ENCODE measurements at regions not wholly inside any gene's neighbourhood (a gene's known extent, or its start where the extent isn't known, plus 50 kb on each side); places are given as distances from the start of the nearest gene placed in this dataset.

DNA sequence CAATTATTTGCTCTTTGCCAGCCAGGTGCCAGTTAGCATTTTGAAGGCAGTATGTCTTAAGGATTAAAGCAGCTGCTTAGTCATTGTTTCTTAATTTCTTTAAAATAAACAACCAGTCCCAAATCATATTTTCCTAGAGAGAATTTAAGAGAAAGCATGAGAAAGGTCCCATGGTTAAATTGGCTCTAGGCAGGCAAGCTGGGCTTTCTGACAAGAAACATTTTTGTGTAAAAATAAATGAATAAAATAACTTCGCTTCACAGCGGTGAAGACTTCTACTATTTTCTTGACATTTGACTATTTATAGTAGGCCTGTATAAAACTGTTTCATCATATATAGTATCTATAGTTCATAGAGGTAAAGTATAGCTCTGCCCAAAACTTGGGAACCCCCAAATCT lies 617.7 kb upstream of the C9orf72 start (continued):
- TF ChIP-seq MAFK (IDR thresholded peaks at IDR 0.05; ENCODE audit: low read depth, low read length), result no peak
- TF ChIP-seq JUN (IDR thresholded peaks at IDR 0.05; ENCODE audit: low read depth, low read length), result no peak
- no peak for TF ChIP-seq TBP (IDR thresholded peaks at IDR 0.05; ENCODE audit: low read depth, low read length)
